ENCODE measurements at regions not wholly inside any gene's neighbourhood (a gene's known extent, or its start where the extent isn't known, plus 50 kb on each side); places are given as distances from the start of the nearest gene placed in this dataset.

GRCh38 chr2:53006980-53007379 lies 760.6 kb upstream of the CHAC2 start:
- no peak for DNase-seq

GRCh38 chr2:53004413-53004812 lies 763.2 kb upstream of the CHAC2 start:
- DNase-seq: no peak

GRCh38 chr2:52995424-52995823 lies 772.2 kb upstream of the CHAC2 start:
- DNase-seq: no peak

GRCh38 chr2:52976143-52976949 lies 791.3 kb upstream of the CHAC2 start:
- no peak for DNase-seq

GRCh38 chr2:52974127-52974526 lies 793.5 kb upstream of the CHAC2 start:
- no peak for DNase-seq

- DNase-seq: no peak
Measured at GRCh38 chr2:52970642-52971041, 797.0 kb upstream of the CHAC2 start.

GRCh38 chr2:52968043-52968442 lies 799.6 kb upstream of the CHAC2 start:
- no peak for DNase-seq

GRCh38 chr2:52964916-52965530 lies 802.6 kb upstream of the CHAC2 start:
- DNase-seq: no peak

- DNase-seq: no peak
Measured at GRCh38 chr2:52961403-52961802, 806.2 kb upstream of the CHAC2 start.

GRCh38 chr2:52960881-52961280 lies 806.7 kb upstream of the CHAC2 start:
- no peak for DNase-seq

GRCh38 chr2:52959801-52960200 lies 807.8 kb upstream of the CHAC2 start:
- no peak for DNase-seq

GRCh38 chr2:52956766-52957165 lies 810.8 kb upstream of the CHAC2 start:
- DNase-seq: no peak

GRCh38 chr2:52956118-52956517 lies 811.5 kb upstream of the CHAC2 start:
- DNase-seq: no peak

GRCh38 chr2:52955079-52955478 lies 812.5 kb upstream of the CHAC2 start:
- DNase-seq: no peak

- no peak for DNase-seq
Measured at GRCh38 chr2:52940101-52940500, 827.5 kb upstream of the CHAC2 start.

GRCh38 chr2:52939250-52939649 lies 828.4 kb upstream of the CHAC2 start:
- DNase-seq: no peak

- DNase-seq: no peak
Measured at GRCh38 chr2:52936029-52936428, 831.6 kb upstream of the CHAC2 start.

GRCh38 chr2:52934920-52935640 lies 832.5 kb upstream of the CHAC2 start:
- DNase-seq: no peak

GRCh38 chr2:52934323-52934898 lies 833.2 kb upstream of the CHAC2 start:
- no peak for DNase-seq

GRCh38 chr2:52933878-52934277 lies 833.7 kb upstream of the CHAC2 start:
- DNase-seq: no peak

- DNase-seq: no peak
Measured at GRCh38 chr2:52931660-52932059, 835.9 kb upstream of the CHAC2 start.

- DNase-seq: no peak
Measured at GRCh38 chr2:52929412-52929811, 838.2 kb upstream of the CHAC2 start.

GRCh38 chr2:52919673-52920072 lies 847.9 kb upstream of the CHAC2 start:
- no peak for DNase-seq

- no peak for DNase-seq
Measured at GRCh38 chr2:52918551-52918950, 849.1 kb upstream of the CHAC2 start.
